H1 (cell line): ENCODE measurements at regions not wholly inside any gene's neighbourhood (a gene's known extent, or its start where the extent isn't known, plus 50 kb on each side); places are given as distances from the start of the nearest gene placed in this dataset.

Source experiments
- CHD1 ChIP-seq: IDR thresholded peaks from 2 replicates; pipeline ENCODE4 v1.6.1; 2012; ENCODE audit warnings: low read depth, low read length, improper control_type of control experiment
- CHD2 ChIP-seq: IDR thresholded peaks from 2 replicates; pipeline ENCODE4 v1.6.1; 2012; ENCODE audit warnings: low read length, improper control_type of control experiment
- CTCF ChIP-seq, 3 experiments: IDR thresholded peaks; 1 replicate in 2 of 3; 2 replicates in 1 of 3; pipeline versions ENCODE4 v1.5.1 to v1.6.1; 2011; ENCODE audit warnings: low read length in 3 of 3, mild to moderate bottlenecking in 3 of 3, inconsistent platforms in 2 of 3, low read depth in 1 of 3, moderate library complexity in 1 of 3; ENCODE audit not compliant: insufficient read depth in 1 of 3; ENCODE audit errors: control extremely low read depth in 1 of 3
- JUN ChIP-seq: IDR thresholded peaks from 2 replicates; pipeline ENCODE4 v1.6.1; 2011; ENCODE audit warnings: low read depth, mild to moderate bottlenecking, improper control_type of control experiment, low read length
- PHF8 ChIP-seq: fragments of 200-600 bp; sonication (generic); conservative IDR thresholded peaks from 2 replicates; pipeline ENCODE4 v1.7.1; 2012; ENCODE audit warnings: low read depth, mild to moderate bottlenecking, inconsistent platforms, low read length, moderate library complexity
- POLR2A ChIP-seq, 2 experiments: IDR thresholded peaks; 1 replicate in 1 of 2; 2 replicates in 1 of 2; pipeline ENCODE4 v1.6.1; 2011; ENCODE audit warnings: low read depth in 2 of 2, low read length in 2 of 2, mild to moderate bottlenecking in 2 of 2; ENCODE audit errors: control extremely low read depth in 1 of 2
- SUZ12 ChIP-seq: fragments of 200-600 bp; sonication (generic); IDR thresholded peaks from 2 replicates; pipeline ENCODE4 v1.6.1; 2012; ENCODE audit warnings: mild to moderate bottlenecking, inconsistent platforms, low read length, moderate library complexity, mixed read lengths
- TBP ChIP-seq: IDR thresholded peaks from 2 replicates; pipeline ENCODE4 v1.6.1; 2011; ENCODE audit warnings: low read depth, low read length, improper control_type of control experiment
- USF2 ChIP-seq: IDR thresholded peaks from 2 replicates; pipeline ENCODE4 v1.6.1; 2011; ENCODE audit warnings: low read length, improper control_type of control experiment
- YY1 ChIP-seq: IDR thresholded peaks from 2 replicates; pipeline ENCODE4 v1.6.1; 2011; ENCODE audit warnings: low read depth, mild to moderate bottlenecking, low read length
- ZNF274 ChIP-seq: IDR thresholded peaks from 2 replicates; pipeline ENCODE4 v1.7.0; 2012; ENCODE audit warnings: low read length, borderline replicate concordance; ENCODE audit errors: extremely low read depth

- no peak for TF ChIP-seq PHF8
- TF ChIP-seq POLR2A (IDR thresholded peaks at IDR 0.05; ENCODE audit: control extremely low read depth in 1 of 2, low read depth in 2 of 2, low read length in 2 of 2) = no peak
- no peak for TF ChIP-seq JUN
- no peak for TF ChIP-seq CTCF (IDR thresholded peaks at IDR 0.05; ENCODE audit: control extremely low read depth in 1 of 3, insufficient read depth in 1 of 3, low read depth in 1 of 3, low read length in 3 of 3)
- no peak for TF ChIP-seq YY1
- no peak for TF ChIP-seq CHD2
- no peak for TF ChIP-seq ZNF274
- TF ChIP-seq SUZ12 = no peak
- TF ChIP-seq CHD1 = no peak
- no peak for TF ChIP-seq USF2
- TF ChIP-seq TBP = no peak
Observed at GRCh38 chr3:163556813-163557523, 1521.3 kb downstream of the SI start.
